ENCODE measurements at regions not wholly inside any gene's neighbourhood (a gene's known extent, or its start where the extent isn't known, plus 50 kb on each side); places are given as distances from the start of the nearest gene placed in this dataset.
"Not testable (repeated sequence)": the region's sequence is repeated elsewhere in the genome, so short reads cannot be mapped to it uniquely, and the experiment has no call there.

DNA sequence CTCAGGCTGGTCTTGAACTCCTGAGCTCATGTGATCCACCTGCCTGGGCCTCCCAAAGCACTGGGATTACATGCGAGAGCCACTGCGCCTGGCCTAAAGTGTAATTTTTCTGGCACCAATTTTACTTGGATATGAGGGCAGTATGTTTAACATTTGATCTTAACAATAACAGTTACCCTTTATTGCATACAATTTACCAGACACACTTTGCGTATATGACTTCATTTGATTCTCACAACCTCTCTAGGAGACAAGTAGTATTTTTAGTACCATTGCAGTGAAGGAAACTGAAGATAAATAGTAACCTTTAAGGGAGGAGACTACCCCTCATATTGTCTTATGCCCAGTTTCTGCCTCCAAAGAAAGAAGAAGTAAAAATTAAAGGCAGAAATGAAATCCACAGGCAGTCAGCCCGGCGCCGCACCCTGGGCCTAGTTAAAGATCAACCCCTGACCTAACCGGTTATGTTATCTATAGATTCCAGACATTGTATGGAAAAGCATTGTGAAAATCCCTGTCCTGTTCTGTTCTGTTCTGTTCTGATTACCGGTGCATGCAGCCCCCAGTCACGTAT is 54.0 kb downstream of the CYP26A1 start:
- not testable (repeated sequence) for H3K4me3 ChIP-seq (ENCODE audit: low read depth, low read length); DNase-seq (ENCODE audit: low read depth)

- no peak overlapping the region for H3K4me3 ChIP-seq (ENCODE audit: low read depth, low read length)
- TF ChIP-seq CTCF (IDR thresholded peaks at IDR 0.05; ENCODE audit: insufficient read depth, low read depth, low read length) = no peak
- no peak for DNase-seq (ENCODE audit: low read depth)
Observed at GRCh38 chr10:93131986-93132385, 58.3 kb downstream of the CYP26A1 start.

DNA sequence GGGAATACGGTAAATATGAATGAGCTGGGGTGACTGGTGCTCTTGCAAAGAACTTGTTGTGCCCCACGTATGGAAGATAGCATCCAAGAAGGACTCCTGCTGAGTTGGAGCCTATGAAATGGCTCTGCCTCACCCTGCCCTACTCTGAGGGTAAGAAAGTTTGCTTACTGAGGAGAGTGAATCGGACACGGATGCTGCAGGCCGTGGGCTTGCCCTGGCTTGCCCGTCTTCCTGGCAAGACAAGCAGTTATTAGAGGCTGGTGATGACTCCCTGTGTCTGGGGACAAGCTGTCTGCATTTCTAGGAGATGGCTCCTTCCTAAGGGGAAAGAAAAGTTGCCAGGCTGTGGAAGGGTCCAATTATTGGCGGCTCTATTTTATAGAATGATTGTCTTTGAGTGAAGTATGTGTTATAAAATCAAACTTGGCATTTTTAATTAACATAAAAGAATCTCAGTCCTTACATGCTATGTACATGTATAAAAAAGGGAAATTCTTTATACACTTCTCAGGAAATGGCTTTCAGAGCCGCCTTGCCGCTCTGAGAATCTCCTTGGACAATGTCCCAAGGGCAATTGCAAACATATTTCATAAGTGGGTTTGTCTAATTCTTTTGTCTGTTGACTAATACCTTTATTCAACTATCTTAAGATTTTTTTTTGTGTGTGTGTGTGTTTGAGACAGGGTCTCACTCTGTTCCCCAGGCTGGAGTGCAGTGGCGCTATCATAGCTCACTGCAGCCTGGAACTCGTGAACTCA is 64.6 kb downstream of the CYP26A1 start:
- no peak for DNase-seq (ENCODE audit: low read depth)
- H3K4me3 ChIP-seq (ENCODE audit: low read depth, low read length) = no peak overlapping the region

GRCh38 chr10:93139059-93139655 is 65.5 kb downstream of the CYP26A1 start:
- TF ChIP-seq CTCF (IDR thresholded peaks at IDR 0.05; ENCODE audit: insufficient read depth, low read depth, low read length) = no peak
- no peak for DNase-seq (ENCODE audit: low read depth)
- H3K4me3 ChIP-seq (ENCODE audit: low read depth, low read length) = no peak overlapping the region

More for the DNA sequence above, 64.6 kb downstream of the CYP26A1 start:
- no peak for TF ChIP-seq CTCF (IDR thresholded peaks at IDR 0.05; ENCODE audit: insufficient read depth, low read depth, low read length)

DNA sequence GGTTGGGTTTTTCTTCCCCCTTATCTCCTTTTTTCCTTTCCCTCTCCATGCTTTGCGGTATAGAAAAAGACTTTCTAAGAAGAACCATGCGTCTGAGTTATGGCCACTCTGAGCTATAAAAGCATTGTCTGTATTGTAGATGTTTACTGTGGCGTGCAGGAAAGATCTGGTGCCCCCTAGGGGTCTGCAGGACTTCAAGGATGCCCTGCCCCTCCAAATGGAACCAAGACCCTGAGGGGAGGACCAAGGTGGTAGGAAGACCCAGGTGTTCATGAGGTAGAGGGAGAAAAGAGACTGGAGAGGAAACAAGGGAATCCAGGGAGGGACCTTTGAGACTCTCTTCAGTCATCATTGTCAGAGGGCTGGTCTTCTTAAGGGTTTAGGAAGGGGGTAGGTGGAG is 68.8 kb downstream of the CYP26A1 start:
- no peak for DNase-seq (ENCODE audit: low read depth)
- H3K4me3 ChIP-seq (ENCODE audit: low read depth, low read length) = no peak overlapping the region
- TF ChIP-seq CTCF (IDR thresholded peaks at IDR 0.05; ENCODE audit: insufficient read depth, low read depth, low read length) = no peak

- no peak for TF ChIP-seq CTCF (IDR thresholded peaks at IDR 0.05; ENCODE audit: insufficient read depth, low read depth, low read length)
- DNase-seq (ENCODE audit: low read depth) = no peak
- no peak overlapping the region for H3K4me3 ChIP-seq (ENCODE audit: low read depth, low read length)
Observed at GRCh38 chr10:93143281-93143680, 69.6 kb downstream of the CYP26A1 start.

GRCh38 chr10:93146336-93146735 is 72.6 kb downstream of the CYP26A1 start:
- no peak for TF ChIP-seq CTCF (IDR thresholded peaks at IDR 0.05; ENCODE audit: insufficient read depth, low read depth, low read length)

More at GRCh38 chr10:93146336-93146735, 72.6 kb downstream of the CYP26A1 start:
- no peak for DNase-seq (ENCODE audit: low read depth)
- H3K4me3 ChIP-seq (ENCODE audit: low read depth, low read length) = no peak overlapping the region
